ENCODE measurements at regions not wholly inside any gene's neighbourhood (a gene's known extent, or its start where the extent isn't known, plus 50 kb on each side); places are given as distances from the start of the nearest gene placed in this dataset.

DNA sequence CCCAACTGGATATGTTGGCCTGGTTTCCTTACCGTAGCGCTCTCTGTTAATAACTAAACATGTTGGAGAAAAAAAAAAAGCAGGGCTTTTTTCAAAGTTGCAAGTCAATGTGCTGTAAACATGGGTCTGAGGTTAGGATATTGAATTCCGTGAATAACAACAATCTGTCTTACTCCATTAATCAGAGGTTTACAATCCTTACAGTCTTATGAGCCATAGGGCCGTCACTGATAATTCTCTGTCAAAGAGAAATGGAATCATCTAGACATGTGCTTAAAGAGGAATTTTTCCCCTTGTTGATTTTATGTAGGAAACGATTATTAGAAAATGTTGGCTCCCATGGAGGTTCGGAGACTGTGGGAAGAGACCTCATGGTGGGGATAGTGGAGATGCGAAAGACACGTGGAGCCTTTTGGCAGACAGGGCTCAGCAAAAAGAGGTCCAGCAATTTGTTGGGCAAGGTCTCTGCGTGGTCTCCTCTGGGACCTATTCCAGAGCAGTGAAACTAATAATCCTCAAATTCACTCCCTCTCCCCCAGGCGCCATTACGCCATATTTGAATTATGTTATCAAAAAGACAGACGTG, 83.5 kb upstream of the CLDN14 start:
- Mint-ChIP-seq H3K4me1 (no peaks in the 10 kb centered on the region), H3K9me3 (peaks cover 4 to 7% of the 10 kb centered on the region in 2 experiments; a peak in 4 of 5 replicates), H3K27me3 (ENCODE audit: low read depth) (peaks cover 9% of the 10 kb centered on the region), H3K27ac (no peak overlapping the region), H3K36me3 (ENCODE audit: insufficient read depth in 1 of 3, low read depth in 3 of 3) (peaks cover 0 to 2% (median 0%) of the 10 kb centered on the region in 3 experiments; a peak in 1 of 7 replicates), H3K4me3 (no peak overlapping the region)
- Histone ChIP-seq H2AFZ (ENCODE audit: low read length) (no peak overlapping the region), H3K23ac (ENCODE audit: insufficient read length, low read depth, low read length) (no peak overlapping the region), H3K27me3 (ENCODE audit: insufficient read depth, low read length) (no peaks in the 10 kb centered on the region), H4K5ac (ENCODE audit: insufficient read length, low read depth, low read length) (no peak overlapping the region), H3K27ac (ENCODE audit: insufficient read length, low read depth, low read length) (no peak overlapping the region), H3T11ph (ENCODE audit: low read length) (no peak overlapping the region), H2BK20ac (ENCODE audit: low read depth, low read length, poor library complexity, severe bottlenecking) (no peak overlapping the region), H3K79me1 (ENCODE audit: insufficient read depth, low read depth, low read length, poor library complexity, severe bottlenecking) (no peaks in the 10 kb centered on the region), H3K56ac (ENCODE audit: insufficient read length, low read depth, low read length) (no peak overlapping the region), H4K20me1 (ENCODE audit: control insufficient read depth, insufficient read depth, insufficient read length) (no peaks in the 10 kb centered on the region), H3K4me1 (ENCODE audit: insufficient read depth, low read length) (no peaks in the 10 kb centered on the region), H4K91ac (ENCODE audit: insufficient read length, low read depth, low read length) (no peak overlapping the region), H3K79me2 (ENCODE audit: insufficient read depth, low read length) (no peaks in the 10 kb centered on the region), H3K4ac (ENCODE audit: low read depth, low read length) (no peak overlapping the region), H3K14ac (ENCODE audit: insufficient read depth, low read length) (no peak overlapping the region), H3K9ac (ENCODE audit: extremely low read depth, insufficient read length, low read length) (no peak overlapping the region), H3K23me2 (ENCODE audit: insufficient read length, low read depth, low read length, poor library complexity, severe bottlenecking) (no peaks in the 10 kb centered on the region), H2AK5ac (ENCODE audit: insufficient read length, low read length) (no peak overlapping the region), H2BK15ac (ENCODE audit: low read depth, low read length) (no peak overlapping the region), H4K8ac (replicated peaks; ENCODE audit: insufficient read length, low read depth, low read length) (no peak overlapping the region), H2BK5ac (ENCODE audit: insufficient read length, low read length) (no peak overlapping the region), H3K18ac (ENCODE audit: insufficient read length, low read depth, low read length) (no peak overlapping the region), H2BK12ac (ENCODE audit: insufficient read length, low read depth, low read length) (no peak overlapping the region), H3K4me2 (ENCODE audit: insufficient read depth, insufficient read length, low read length) (no peak overlapping the region), H2BK120ac (ENCODE audit: low read depth, low read length, poor library complexity, severe bottlenecking) (no peak overlapping the region), H3K9me3 (ENCODE audit: control insufficient read depth, low read depth, low read length) (no peaks in the 10 kb centered on the region)
- DNase-seq = no peak
- TF ChIP-seq, protein P1, sequence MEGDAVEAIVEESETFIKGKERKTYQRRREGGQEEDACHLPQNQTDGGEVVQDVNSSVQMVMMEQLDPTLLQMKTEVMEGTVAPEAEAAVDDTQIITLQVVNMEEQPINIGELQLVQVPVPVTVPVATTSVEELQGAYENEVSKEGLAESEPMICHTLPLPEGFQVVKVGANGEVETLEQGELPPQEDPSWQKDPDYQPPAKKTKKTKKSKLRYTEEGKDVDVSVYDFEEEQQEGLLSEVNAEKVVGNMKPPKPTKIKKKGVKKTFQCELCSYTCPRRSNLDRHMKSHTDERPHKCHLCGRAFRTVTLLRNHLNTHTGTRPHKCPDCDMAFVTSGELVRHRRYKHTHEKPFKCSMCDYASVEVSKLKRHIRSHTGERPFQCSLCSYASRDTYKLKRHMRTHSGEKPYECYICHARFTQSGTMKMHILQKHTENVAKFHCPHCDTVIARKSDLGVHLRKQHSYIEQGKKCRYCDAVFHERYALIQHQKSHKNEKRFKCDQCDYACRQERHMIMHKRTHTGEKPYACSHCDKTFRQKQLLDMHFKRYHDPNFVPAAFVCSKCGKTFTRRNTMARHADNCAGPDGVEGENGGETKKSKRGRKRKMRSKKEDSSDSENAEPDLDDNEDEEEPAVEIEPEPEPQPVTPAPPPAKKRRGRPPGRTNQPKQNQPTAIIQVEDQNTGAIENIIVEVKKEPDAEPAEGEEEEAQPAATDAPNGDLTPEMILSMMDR (conservative IDR thresholded peaks at IDR 0.05) = no peak
- WGBS (ENCODE audit: extremely low coverage, insufficient read length, low lambda C conversion rate) = no CpG with 5 or more reads among the region's 12 CpGs
